IMR-90 (cell line): ENCODE measurements at regions not wholly inside any gene's neighbourhood (a gene's known extent, or its start where the extent isn't known, plus 50 kb on each side); places are given as distances from the start of the nearest gene placed in this dataset.

Experiments
- ATAC-seq: fragments of 200-7000 bp; cut with Tn5 transposase; 2 replicates; pipeline ENCODE4 v1.9.1; 2020; ENCODE audit warnings: low read depth, mild to moderate bottlenecking, moderate library complexity
- BruUV-seq: library from RNA; stranded (reverse); fragments of 400-500 nt; replicated peaks from 2 replicates; lab custom pipeline; 2021; lab: Mats Ljungman, UMichigan
- CTCF ChIA-PET: fragments of 300-600 bp; formaldehyde crosslinking; extraction: SDS; loops from one replicate; lab custom pipeline; 2021; ENCODE audit warnings: antibody characterized with exemption; lab: Yijun Ruan, JAX
- POLR2A ChIA-PET: fragments of 300-600 bp; sonication (Branson Sonifier 250); formaldehyde crosslinking; loops from one replicate; lab custom pipeline; 2022; ENCODE audit warnings: antibody characterized with exemption; ENCODE audit not compliant: unreplicated experiment; lab: Charles Lee
- DNase-seq: peaks from one replicate; pipeline ENCODE4 v3.0.0; 2013
- H2AFZ ChIP-seq: replicated peaks from 2 replicates; pipeline ENCODE3; 2013; ENCODE audit warnings: low read length, mild to moderate bottlenecking; ENCODE audit not compliant: poor library complexity
- H2AK5ac ChIP-seq: 2 replicates; pipeline ENCODE4 v1.6.1; 2013; ENCODE audit warnings: low read depth, low read length, inconsistent platforms
- H2AK9ac ChIP-seq: replicated peaks from 2 replicates; pipeline ENCODE3; 2013; ENCODE audit warnings: mild to moderate bottlenecking, low read depth, low read length, moderate library complexity; ENCODE audit not compliant: poor library complexity
- H2BK120ac ChIP-seq: 2 replicates; pipeline ENCODE4 v1.6.1; 2013; ENCODE audit warnings: low read depth, low read length, inconsistent platforms
- H2BK15ac ChIP-seq: 3 replicates; pipeline ENCODE4 v1.6.1; 2013; ENCODE audit warnings: low read depth, low read length, inconsistent platforms
- H2BK20ac ChIP-seq: 2 replicates; pipeline ENCODE4 v1.6.1; 2013; ENCODE audit warnings: low read depth, mild to moderate bottlenecking, inconsistent platforms, low read length, moderate library complexity
- H2BK5ac ChIP-seq: 2 replicates; pipeline ENCODE4 v1.6.1; 2013; ENCODE audit warnings: mild to moderate bottlenecking, low read depth, low read length, inconsistent platforms; ENCODE audit not compliant: poor library complexity, severe bottlenecking
- H3K14ac ChIP-seq: replicated peaks from 2 replicates; pipeline ENCODE4 v1.6.1; 2013; ENCODE audit warnings: low read depth, low read length, inconsistent platforms
- H3K18ac ChIP-seq: 2 replicates; pipeline ENCODE4 v1.6.1; 2013; ENCODE audit warnings: low read depth, low read length, control low read depth
- H3K23ac ChIP-seq: 2 replicates; pipeline ENCODE4 v1.6.1; 2013; ENCODE audit warnings: low read depth, low read length, inconsistent platforms
- H3K27ac ChIP-seq: 2 replicates; pipeline ENCODE4 v1.5.1; 2013; ENCODE audit warnings: mild to moderate bottlenecking, control low read depth, low read length; ENCODE audit not compliant: insufficient read depth
- H3K27me3 ChIP-seq: 2 replicates; pipeline ENCODE4 v1.6.1; 2013; ENCODE audit warnings: low read length; ENCODE audit not compliant: control insufficient read depth, insufficient read depth
- H3K36me3 ChIP-seq: 2 replicates; pipeline ENCODE4 v1.6.1; 2013; ENCODE audit warnings: low read length, mixed read lengths; ENCODE audit not compliant: control insufficient read depth, insufficient read depth
- H3K4ac ChIP-seq: 2 replicates; pipeline ENCODE4 v1.6.1; 2013; ENCODE audit warnings: low read depth, low read length, inconsistent platforms
- H3K4me1 ChIP-seq: 2 replicates; pipeline ENCODE4 v1.6.1; 2013; ENCODE audit warnings: low read length, mixed read lengths; ENCODE audit not compliant: control insufficient read depth, insufficient read depth
- H3K4me2 ChIP-seq: 2 replicates; pipeline ENCODE4 v1.6.1; 2013; ENCODE audit warnings: low read depth, mild to moderate bottlenecking, control low read depth, low read length, moderate library complexity
- H3K4me3 ChIP-seq: 2 replicates; pipeline ENCODE4 v1.5.1; 2013; ENCODE audit warnings: low read depth, mild to moderate bottlenecking, control low read depth, low read length, moderate library complexity; ENCODE audit not compliant: insufficient read depth
- H3K56ac ChIP-seq: 2 replicates; pipeline ENCODE4 v1.6.1; 2013; ENCODE audit warnings: low read length, inconsistent platforms; ENCODE audit not compliant: insufficient read depth; ENCODE audit errors: extremely low read depth
- H3K79me1 ChIP-seq, 2 experiments: 2 replicates each; pipeline ENCODE4 v1.6.1; 2013; ENCODE audit warnings: low read length in 2 of 2, inconsistent platforms in 1 of 2, low read depth in 1 of 2
- H3K9ac ChIP-seq: 2 replicates; pipeline ENCODE4 v1.6.1; 2013; ENCODE audit warnings: low read depth, low read length, control low read depth
- H3K9me1 ChIP-seq: 2 replicates; pipeline ENCODE4 v1.6.1; 2013; ENCODE audit warnings: low read length, inconsistent platforms; ENCODE audit not compliant: insufficient read depth
- H3K9me3 ChIP-seq: 2 replicates; pipeline ENCODE4 v1.6.1; 2013; ENCODE audit warnings: low read length; ENCODE audit not compliant: control insufficient read depth, insufficient read depth
- H4K20me1 ChIP-seq: 2 replicates; pipeline ENCODE4 v1.6.1; 2013; ENCODE audit warnings: low read length, inconsistent platforms; ENCODE audit not compliant: insufficient read depth
- H4K5ac ChIP-seq: 2 replicates; pipeline ENCODE4 v1.6.1; 2013; ENCODE audit warnings: mild to moderate bottlenecking, low read depth, low read length, control low read depth
- H4K8ac ChIP-seq, 2 experiments: 2 replicates each; pipeline ENCODE4 v1.6.1; 2013; ENCODE audit warnings: low read depth in 2 of 2, low read length in 2 of 2, control low read depth in 1 of 2, inconsistent platforms in 1 of 2
- H4K91ac ChIP-seq: 2 replicates; pipeline ENCODE4 v1.6.1; 2013; ENCODE audit warnings: low read depth, low read length, inconsistent platforms; ENCODE audit not compliant: insufficient read depth
- BHLHE40 ChIP-seq: fragments of 150-350 bp; IDR thresholded peaks from 2 replicates; pipeline ENCODE4 v1.6.1; 2016; ENCODE audit warnings: mild to moderate bottlenecking, low read depth, low read length
- CEBPB ChIP-seq: IDR thresholded peaks from 2 replicates; pipeline ENCODE4 v1.6.1; 2012; ENCODE audit warnings: low read depth, low read length, improper control_type of control experiment
- CHD1 ChIP-seq: IDR thresholded peaks from 2 replicates; pipeline ENCODE4 v1.6.1; 2012; ENCODE audit warnings: low read depth, low read length, improper control_type of control experiment
- ELK1 ChIP-seq: fragments of 150-350 bp; IDR thresholded peaks from 2 replicates; pipeline ENCODE4 v1.6.1; 2016; ENCODE audit warnings: low read depth, mild to moderate bottlenecking, low read length, moderate library complexity, borderline replicate concordance
- FOS ChIP-seq: fragments of 150-350 bp; IDR thresholded peaks from 2 replicates; pipeline ENCODE4 v1.6.1; 2016; ENCODE audit warnings: low read depth, low read length
- MAFK ChIP-seq: IDR thresholded peaks from 2 replicates; pipeline ENCODE4 v1.6.1; 2012; ENCODE audit warnings: low read depth, low read length, improper control_type of control experiment
- MAZ ChIP-seq: IDR thresholded peaks from 2 replicates; pipeline ENCODE4 v1.6.1; 2012; ENCODE audit warnings: low read depth, mild to moderate bottlenecking, low read length, improper control_type of control experiment, moderate library complexity, borderline replicate concordance
- MXI1 ChIP-seq: IDR thresholded peaks from 2 replicates; pipeline ENCODE4 v1.6.1; 2012; ENCODE audit warnings: low read depth, mild to moderate bottlenecking, low read length, moderate library complexity, borderline replicate concordance
- NFE2L2 ChIP-seq: fragments of 150-350 bp; IDR thresholded peaks from 2 replicates; pipeline ENCODE4 v1.6.1; 2016; ENCODE audit warnings: low read depth, mild to moderate bottlenecking, low read length
- POLR2A ChIP-seq: IDR thresholded peaks from 2 replicates; pipeline ENCODE4 v1.6.1; 2012; ENCODE audit warnings: mild to moderate bottlenecking, low read depth, low read length
- RAD21 ChIP-seq: IDR thresholded peaks from 2 replicates; pipeline ENCODE4 v1.6.1; 2012; ENCODE audit warnings: low read length, improper control_type of control experiment
- RCOR1 ChIP-seq: IDR thresholded peaks from 2 replicates; pipeline ENCODE4 v1.6.1; 2012; ENCODE audit warnings: mild to moderate bottlenecking, low read length, improper control_type of control experiment; ENCODE audit not compliant: insufficient replicate concordance
- RFX5 ChIP-seq: IDR thresholded peaks from 2 replicates; pipeline ENCODE4 v1.8.0; 2012; ENCODE audit warnings: low read depth, mild to moderate bottlenecking, low read length, moderate library complexity
- SMC3 ChIP-seq: fragments of 150-350 bp; IDR thresholded peaks from 2 replicates; pipeline ENCODE4 v1.6.1; 2016; ENCODE audit warnings: low read depth, mild to moderate bottlenecking, antibody characterized with exemption, low read length, moderate library complexity
- USF2 ChIP-seq: fragments of 150-350 bp; IDR thresholded peaks from 2 replicates; pipeline ENCODE4 v1.6.1; 2017; ENCODE audit warnings: mild to moderate bottlenecking, antibody characterized with exemption, low read length, low read depth
- WGBS, 2 experiments: methylation state at CpG; one replicate each; pipeline versions ENCODE4 v1.1.5 to v1.1.7; 2013; ENCODE audit warnings: missing lambda C conversion rate in 2 of 2; ENCODE audit not compliant: insufficient read length in 1 of 2; ENCODE audit errors: extremely low coverage in 2 of 2; 5-methylcytosine and 5-hydroxymethylcytosine counted together
- dilution Hi-C: fragments of 300-500 bp; cut with HindIII; formaldehyde crosslinking; loops from one replicate; pipeline ENCODE4 v1.14.3; 2018; ENCODE audit warnings: low sequenced_read_pairs; ENCODE audit not compliant: unreplicated experiment
- in situ Hi-C: fragments of 300-500 bp; cut with MboI; formaldehyde crosslinking; loops from 3 replicates; pipeline ENCODE4 v1.14.3; 2019; ENCODE audit warnings: low sequenced_read_pairs, inconsistent platforms, mixed read lengths
- intact Hi-C: fragments of 100-400 bp; cut with micrococcal nuclease; formaldehyde crosslinking; loops from 2 replicates; pipeline ENCODE4 v1.10.0; 2022
- TF ChIP-seq, protein P1 (sequence below): conservative IDR thresholded peaks from 2 replicates; pipeline ENCODE4 v1.5.1; 2012; ENCODE audit warnings: mild to moderate bottlenecking, low read depth, low read length, improper control_type of control experiment

DNA sequence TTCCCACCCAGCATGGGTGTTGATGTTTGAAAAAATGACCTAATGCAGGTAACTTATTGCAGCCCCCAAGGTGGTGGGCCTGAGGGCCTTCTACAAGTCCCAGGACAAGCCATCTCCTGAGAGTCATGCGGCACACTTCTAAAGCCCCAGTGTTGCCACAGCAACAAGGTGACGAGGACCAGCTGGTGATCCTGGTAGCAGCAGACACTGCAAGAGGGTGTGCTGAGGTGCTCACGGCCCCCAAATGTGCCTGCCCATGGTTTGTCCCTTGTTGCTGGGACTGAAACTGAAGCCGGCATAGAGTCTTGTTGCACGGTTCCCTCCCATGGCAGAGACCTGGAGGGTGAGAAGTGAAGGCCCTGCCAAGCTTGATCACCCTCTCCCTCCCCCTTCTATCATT is 333.2 kb upstream of the MGMT start:
- ATAC-seq (no peak), DNase-seq (no peak)
- Histone ChIP-seq H3K18ac (no peak overlapping the region), H4K20me1 (no peaks in the 10 kb centered on the region), H3K27ac (no peak overlapping the region), H2BK5ac (no peak overlapping the region), H3K9me1 (no peaks in the 10 kb centered on the region), H3K4me3 (no peak overlapping the region), H3K23ac (no peak overlapping the region), H3K79me1 (no peaks in the 10 kb centered on the region), H3K56ac (no peak overlapping the region), H2AFZ (no peak overlapping the region), H2BK120ac (no peak overlapping the region), H3K4me2 (no peak overlapping the region), H3K9me3 (peaks cover 14% of the 10 kb centered on the region), H2AK5ac (no peak overlapping the region), H3K14ac (no peak overlapping the region), H2AK9ac (no peak overlapping the region), H3K4me1 (no peaks in the 10 kb centered on the region), H3K27me3 (peaks cover 1% of the 10 kb centered on the region; the same call in 1 of the 2 replicates), H2BK15ac (no peak overlapping the region), H3K9ac (no peak overlapping the region), H2BK20ac (no peak overlapping the region), H4K91ac (no peak overlapping the region), H4K8ac (no peak overlapping the region), H4K5ac (no peak overlapping the region), H3K4ac (no peak overlapping the region), H3K36me3 (no peaks in the 10 kb centered on the region)
- WGBS, 2 experiments, result no CpG with 5 or more reads among the region's 5 CpGs
- no TSS peak for BruUV-seq
- dilution Hi-C loops (no loop called here), in situ Hi-C loops (no loop called here), intact Hi-C loops (no loop called here)
- ChIA-PET CTCF (no interaction called here), POLR2A (no interaction called here)
- TF ChIP-seq POLR2A (no peak), ELK1 (no peak), CHD1 (no peak), RFX5 (no peak), BHLHE40 (no peak), MAZ (no peak), NFE2L2 (no peak), RAD21 (no peak), FOS (no peak), RCOR1 (no peak), USF2 (no peak), SMC3 (no peak), MAFK (no peak), CEBPB (no peak), MXI1 (no peak)
- TF ChIP-seq, protein P1, sequence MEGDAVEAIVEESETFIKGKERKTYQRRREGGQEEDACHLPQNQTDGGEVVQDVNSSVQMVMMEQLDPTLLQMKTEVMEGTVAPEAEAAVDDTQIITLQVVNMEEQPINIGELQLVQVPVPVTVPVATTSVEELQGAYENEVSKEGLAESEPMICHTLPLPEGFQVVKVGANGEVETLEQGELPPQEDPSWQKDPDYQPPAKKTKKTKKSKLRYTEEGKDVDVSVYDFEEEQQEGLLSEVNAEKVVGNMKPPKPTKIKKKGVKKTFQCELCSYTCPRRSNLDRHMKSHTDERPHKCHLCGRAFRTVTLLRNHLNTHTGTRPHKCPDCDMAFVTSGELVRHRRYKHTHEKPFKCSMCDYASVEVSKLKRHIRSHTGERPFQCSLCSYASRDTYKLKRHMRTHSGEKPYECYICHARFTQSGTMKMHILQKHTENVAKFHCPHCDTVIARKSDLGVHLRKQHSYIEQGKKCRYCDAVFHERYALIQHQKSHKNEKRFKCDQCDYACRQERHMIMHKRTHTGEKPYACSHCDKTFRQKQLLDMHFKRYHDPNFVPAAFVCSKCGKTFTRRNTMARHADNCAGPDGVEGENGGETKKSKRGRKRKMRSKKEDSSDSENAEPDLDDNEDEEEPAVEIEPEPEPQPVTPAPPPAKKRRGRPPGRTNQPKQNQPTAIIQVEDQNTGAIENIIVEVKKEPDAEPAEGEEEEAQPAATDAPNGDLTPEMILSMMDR, result no peak
